NCI-H69 (cell line): ENCODE measurements at regions not wholly inside any gene's neighbourhood (a gene's known extent, or its start where the extent isn't known, plus 50 kb on each side); places are given as distances from the start of the nearest gene placed in this dataset.
A peak's percentile ranks its signal among the peaks of the same experiment; 100 is the strongest.

ENCODE experiments used
- DNase-seq: peaks from one replicate; lab custom pipeline; 2025; lab: John Stamatoyannopoulos, UW

- DNase-seq, result peak; percentile 33
Measured at GRCh38 chr11:77530879-77531278, 57.0 kb upstream of the PAK1 start.

- DNase-seq, result no peak
Measured at GRCh38 chr11:77529685-77530084, 55.8 kb upstream of the PAK1 start.

- peak; percentile 24 for DNase-seq
Measured at GRCh38 chr11:77525455-77526091, 51.7 kb upstream of the PAK1 start.

GRCh38 chr11:77524539-77524938 lies 50.6 kb upstream of the PAK1 start:
- DNase-seq, result no peak

- no peak for DNase-seq
Measured at GRCh38 chr11:77523712-77524111, 49.8 kb upstream of the PAK1 start.
